GM12878 (cell line): ENCODE measurements at regions not wholly inside any gene's neighbourhood (a gene's known extent, or its start where the extent isn't known, plus 50 kb on each side); places are given as distances from the start of the nearest gene placed in this dataset.

ENCODE experiments used
- BACH1 ChIP-seq: fragments of 450-650 bp; IDR thresholded peaks from 2 replicates; pipeline ENCODE4 v1.6.1; 2017; ENCODE audit warnings: mild to moderate bottlenecking, borderline replicate concordance
- KAT2A ChIP-seq: conservative IDR thresholded peaks from 2 replicates; pipeline ENCODE4 v1.6.1; 2011; ENCODE audit warnings: low read depth, low read length; ENCODE audit not compliant: control insufficient read depth
- PAX5 ChIP-seq: IDR thresholded peaks from 2 replicates; pipeline ENCODE4 v1.6.1; 2011; ENCODE audit warnings: low read depth, low read length, borderline replicate concordance
- POLR2A ChIP-seq: IDR thresholded peaks from 2 replicates; pipeline ENCODE4 v1.6.1; 2011; ENCODE audit warnings: low read depth, mild to moderate bottlenecking, low read length
- POLR2AphosphoS2 ChIP-seq: IDR thresholded peaks from 2 replicates; pipeline ENCODE4 v1.6.1; 2011; ENCODE audit warnings: low read depth, mild to moderate bottlenecking, low read length, improper control_type of control experiment, moderate library complexity
- SREBF2 ChIP-seq: IDR thresholded peaks from 2 replicates; pipeline ENCODE4 v1.6.1; 2012; ENCODE audit warnings: mild to moderate bottlenecking, low read length
- TAF1 ChIP-seq: IDR thresholded peaks from 2 replicates; pipeline ENCODE4 v1.6.1; 2011; ENCODE audit warnings: mild to moderate bottlenecking, low read depth, low read length, borderline replicate concordance
- TF ChIP-seq, protein P1 (sequence below): fragments of 450-650 bp; IDR thresholded peaks from 2 replicates; pipeline ENCODE4 v1.6.1; 2017; ENCODE audit warnings: mild to moderate bottlenecking, low read depth, inconsistent platforms; ENCODE audit not compliant: poor library complexity, severe bottlenecking
- TF ChIP-seq, protein P2 (sequence below), 3 experiments: IDR thresholded peaks in 2 of 3; conservative IDR thresholded peaks in 1 of 3; 2 replicates each; pipeline ENCODE4 v1.5.1; 2011; ENCODE audit warnings: low read depth in 3 of 3, low read length in 3 of 3, mild to moderate bottlenecking in 3 of 3, control low read depth in 2 of 3, moderate library complexity in 2 of 3, inconsistent platforms in 1 of 3, mixed read lengths in 1 of 3; ENCODE audit not compliant: control insufficient read depth in 2 of 3, insufficient read depth in 1 of 3; ENCODE audit errors: extremely low read depth in 1 of 3

DNA sequence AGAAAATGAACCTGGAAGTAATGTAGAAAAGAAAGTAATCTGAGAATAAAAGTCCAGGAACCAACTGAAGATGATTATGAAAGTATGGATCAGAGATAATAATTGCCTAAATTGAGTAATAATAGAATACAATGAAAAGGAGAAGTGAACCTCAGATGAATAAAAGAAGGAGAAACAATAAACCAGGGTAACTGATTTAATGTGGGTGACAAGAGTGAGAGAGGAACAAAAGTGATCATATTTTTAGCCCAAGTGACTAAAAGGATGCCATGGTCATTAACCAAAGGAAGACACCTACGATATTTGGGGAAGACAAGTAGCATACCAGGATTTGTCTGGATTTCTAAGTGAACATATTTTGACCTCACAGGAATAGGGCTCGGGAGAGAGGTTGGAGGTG lies 600.6 kb downstream of the RNF144A start:
- TF ChIP-seq POLR2A (no peak), SREBF2 (no peak), KAT2A (no peak), PAX5 (no peak), POLR2AphosphoS2 (no peak), TAF1 (no peak), BACH1 (no peak)
- TF ChIP-seq, protein P1, sequence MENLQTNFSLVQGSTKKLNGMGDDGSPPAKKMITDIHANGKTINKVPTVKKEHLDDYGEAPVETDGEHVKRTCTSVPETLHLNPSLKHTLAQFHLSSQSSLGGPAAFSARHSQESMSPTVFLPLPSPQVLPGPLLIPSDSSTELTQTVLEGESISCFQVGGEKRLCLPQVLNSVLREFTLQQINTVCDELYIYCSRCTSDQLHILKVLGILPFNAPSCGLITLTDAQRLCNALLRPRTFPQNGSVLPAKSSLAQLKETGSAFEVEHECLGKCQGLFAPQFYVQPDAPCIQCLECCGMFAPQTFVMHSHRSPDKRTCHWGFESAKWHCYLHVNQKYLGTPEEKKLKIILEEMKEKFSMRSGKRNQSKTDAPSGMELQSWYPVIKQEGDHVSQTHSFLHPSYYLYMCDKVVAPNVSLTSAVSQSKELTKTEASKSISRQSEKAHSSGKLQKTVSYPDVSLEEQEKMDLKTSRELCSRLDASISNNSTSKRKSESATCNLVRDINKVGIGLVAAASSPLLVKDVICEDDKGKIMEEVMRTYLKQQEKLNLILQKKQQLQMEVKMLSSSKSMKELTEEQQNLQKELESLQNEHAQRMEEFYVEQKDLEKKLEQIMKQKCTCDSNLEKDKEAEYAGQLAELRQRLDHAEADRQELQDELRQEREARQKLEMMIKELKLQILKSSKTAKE = no peak
- TF ChIP-seq, protein P2, sequence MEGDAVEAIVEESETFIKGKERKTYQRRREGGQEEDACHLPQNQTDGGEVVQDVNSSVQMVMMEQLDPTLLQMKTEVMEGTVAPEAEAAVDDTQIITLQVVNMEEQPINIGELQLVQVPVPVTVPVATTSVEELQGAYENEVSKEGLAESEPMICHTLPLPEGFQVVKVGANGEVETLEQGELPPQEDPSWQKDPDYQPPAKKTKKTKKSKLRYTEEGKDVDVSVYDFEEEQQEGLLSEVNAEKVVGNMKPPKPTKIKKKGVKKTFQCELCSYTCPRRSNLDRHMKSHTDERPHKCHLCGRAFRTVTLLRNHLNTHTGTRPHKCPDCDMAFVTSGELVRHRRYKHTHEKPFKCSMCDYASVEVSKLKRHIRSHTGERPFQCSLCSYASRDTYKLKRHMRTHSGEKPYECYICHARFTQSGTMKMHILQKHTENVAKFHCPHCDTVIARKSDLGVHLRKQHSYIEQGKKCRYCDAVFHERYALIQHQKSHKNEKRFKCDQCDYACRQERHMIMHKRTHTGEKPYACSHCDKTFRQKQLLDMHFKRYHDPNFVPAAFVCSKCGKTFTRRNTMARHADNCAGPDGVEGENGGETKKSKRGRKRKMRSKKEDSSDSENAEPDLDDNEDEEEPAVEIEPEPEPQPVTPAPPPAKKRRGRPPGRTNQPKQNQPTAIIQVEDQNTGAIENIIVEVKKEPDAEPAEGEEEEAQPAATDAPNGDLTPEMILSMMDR (IDR thresholded peaks at IDR 0.05 in 2 of 3, conservative IDR thresholded peaks at IDR 0.05 in 1 of 3; ENCODE audit: control insufficient read depth in 2 of 3, extremely low read depth in 1 of 3, insufficient read depth in 1 of 3, low read depth in 3 of 3, low read length in 3 of 3) = no peak
